GM08714 (cell line): ENCODE measurements at regions not wholly inside any gene's neighbourhood (a gene's known extent, or its start where the extent isn't known, plus 50 kb on each side); places are given as distances from the start of the nearest gene placed in this dataset.

Experiments
- H3K4me3 ChIP-seq: fragments of 200-500 bp; sonication (Bioruptor generic); 2 replicates; pipeline ENCODE4 v1.5.1; 2014; ENCODE audit warnings: mild to moderate bottlenecking, low read length, inconsistent platforms
- ZNF274 ChIP-seq: IDR thresholded peaks from 2 replicates; pipeline ENCODE4 v1.6.1; 2012; ENCODE audit warnings: mild to moderate bottlenecking, low read depth, low read length

DNA sequence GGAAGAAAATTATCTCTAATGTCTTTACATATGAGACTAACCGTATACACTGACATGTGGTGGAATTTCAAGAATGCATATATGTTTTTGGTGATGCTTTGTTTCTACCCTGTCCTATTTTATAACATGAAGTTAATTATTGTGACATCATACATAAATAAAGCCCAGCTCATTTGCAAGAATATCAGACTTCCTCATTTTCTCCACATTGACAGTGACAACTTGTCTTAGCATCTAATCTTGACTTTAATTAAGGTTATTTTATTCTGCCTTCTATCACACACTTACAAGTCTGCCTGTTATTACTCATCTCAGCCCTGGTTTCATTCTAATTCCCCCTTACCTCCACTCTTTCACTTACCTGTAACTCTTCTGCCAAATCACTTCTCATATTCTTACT is 140.6 kb upstream of the STARD13 start:
- no peak overlapping the region for H3K4me3 ChIP-seq
- no peak for TF ChIP-seq ZNF274

GRCh38 chr13:33433316-33433715 is 147.8 kb upstream of the STARD13 start:
- TF ChIP-seq ZNF274, result no peak
- H3K4me3 ChIP-seq, result no peak overlapping the region

DNA sequence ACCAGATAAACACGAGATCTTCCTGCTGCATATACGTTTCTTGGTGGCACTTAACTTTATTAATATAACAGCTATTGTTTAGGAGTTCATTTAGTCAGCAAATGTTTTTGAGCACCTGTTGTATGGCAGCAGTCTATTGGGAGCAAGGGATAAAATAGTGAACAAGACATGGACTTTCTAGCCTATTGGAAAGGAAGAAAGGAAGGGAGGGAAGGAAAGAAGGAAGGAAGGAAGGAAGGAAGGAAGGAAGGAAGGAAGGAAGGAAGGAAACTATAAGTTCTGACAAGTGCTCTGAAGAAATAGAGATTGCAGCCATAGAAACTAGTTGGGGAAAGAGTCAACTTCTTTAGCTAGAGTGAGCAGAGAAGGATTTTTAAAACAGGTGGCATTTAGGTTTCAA is 149.1 kb upstream of the STARD13 start:
- no peak overlapping the region for H3K4me3 ChIP-seq
- no peak for TF ChIP-seq ZNF274

DNA sequence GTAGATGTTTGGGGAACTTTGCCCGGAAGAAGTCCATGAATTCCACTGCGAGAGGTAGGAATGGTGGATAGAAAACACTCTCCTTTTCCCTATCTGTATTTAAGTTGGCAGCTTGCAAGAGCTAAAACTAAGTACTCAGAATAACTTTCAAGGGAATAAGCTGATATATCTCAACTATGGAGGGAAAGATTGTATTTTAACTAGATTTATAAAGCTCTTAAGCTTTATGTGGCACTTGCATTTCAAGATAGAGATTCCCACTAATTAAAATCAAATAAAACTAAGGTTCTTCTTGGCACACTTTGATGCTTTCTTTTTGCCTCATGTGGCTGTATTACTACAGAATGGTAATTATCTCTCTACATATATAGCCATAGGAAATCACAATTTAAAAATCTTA is 149.7 kb upstream of the STARD13 start:
- no peak for TF ChIP-seq ZNF274
- H3K4me3 ChIP-seq, result no peak overlapping the region

- no peak for TF ChIP-seq ZNF274
- no peak overlapping the region for H3K4me3 ChIP-seq
These were observed 153.4 kb upstream of the STARD13 start for GRCh38 chr13:33438918-33439317.

GRCh38 chr13:33441015-33441414 is 155.5 kb upstream of the STARD13 start:
- H3K4me3 ChIP-seq, result no peak overlapping the region
- TF ChIP-seq ZNF274, result no peak

DNA sequence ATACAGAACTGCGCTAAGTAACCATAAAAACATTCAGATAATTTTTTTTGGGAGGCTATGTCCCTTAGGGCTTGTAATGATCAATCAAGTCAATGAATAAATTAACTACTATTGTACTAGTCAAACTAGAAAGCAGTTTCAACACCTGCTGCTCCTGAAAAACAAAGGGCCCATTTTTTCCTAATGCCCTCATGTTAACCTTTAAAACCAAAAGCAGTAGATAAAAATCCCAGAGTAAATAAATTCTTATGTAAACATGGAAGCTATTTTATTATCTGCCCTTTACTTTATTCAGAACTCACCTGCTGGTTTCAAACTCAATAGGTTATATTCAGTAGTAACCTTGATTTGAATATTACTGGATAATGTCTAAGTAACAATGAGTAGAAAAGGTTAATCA is 159.5 kb upstream of the STARD13 start:
- no peak for TF ChIP-seq ZNF274
- no peak overlapping the region for H3K4me3 ChIP-seq

DNA sequence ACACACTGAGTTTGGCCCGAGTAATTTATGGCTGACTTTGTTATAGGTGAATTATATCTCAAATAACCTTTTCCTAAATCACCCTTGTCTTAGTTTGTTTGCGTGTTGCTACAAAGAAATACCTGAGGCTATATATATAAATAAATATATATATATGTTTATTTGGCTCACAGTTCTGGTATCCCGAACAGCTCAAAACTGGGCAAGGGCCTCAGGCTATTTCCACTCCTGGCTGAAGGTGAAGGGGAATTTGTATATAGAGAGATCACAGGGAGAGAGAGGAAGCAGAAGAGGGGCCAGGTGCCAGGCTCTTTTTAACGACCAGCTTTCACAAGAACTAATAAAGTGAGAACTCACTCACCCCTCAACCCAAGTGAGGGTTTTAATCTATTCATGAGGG is 159.9 kb upstream of the STARD13 start:
- H3K4me3 ChIP-seq, result no peak overlapping the region
- TF ChIP-seq ZNF274, result no peak

GRCh38 chr13:33446821-33447725 is 161.5 kb upstream of the STARD13 start:
- TF ChIP-seq ZNF274, result no peak
- H3K4me3 ChIP-seq, result no peak overlapping the region

DNA sequence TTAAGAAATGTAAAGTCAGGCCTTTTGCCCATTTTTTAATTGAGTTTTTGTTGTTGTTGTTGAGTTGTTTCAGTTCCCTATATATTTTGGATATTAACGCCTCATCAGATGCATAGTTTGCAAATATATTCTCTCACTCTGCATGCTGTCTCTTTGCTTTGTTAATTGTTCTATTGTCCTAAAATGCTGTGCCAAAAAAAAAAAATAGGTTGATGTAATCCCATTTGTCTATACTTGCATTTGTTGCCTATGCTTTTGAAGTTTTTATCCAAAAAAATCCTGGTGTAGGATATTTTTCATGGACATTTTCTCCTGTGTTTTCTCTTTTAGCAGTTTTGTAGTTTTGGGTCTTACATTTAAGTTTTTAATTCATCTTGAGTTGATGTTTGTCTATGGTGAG is 163.3 kb upstream of the STARD13 start:
- no peak overlapping the region for H3K4me3 ChIP-seq

GRCh38 chr13:33450956-33451709 is 165.6 kb upstream of the STARD13 start:
- TF ChIP-seq ZNF274, result no peak
- H3K4me3 ChIP-seq, result no peak overlapping the region

More for the DNA sequence above, 163.3 kb upstream of the STARD13 start:
- TF ChIP-seq ZNF274, result no peak

- no peak for TF ChIP-seq ZNF274
- H3K4me3 ChIP-seq, result no peak overlapping the region
These were observed 167.4 kb upstream of the STARD13 start for GRCh38 chr13:33452873-33453517.

- TF ChIP-seq ZNF274, result no peak
- H3K4me3 ChIP-seq, result no peak overlapping the region
These were observed 168.4 kb upstream of the STARD13 start for GRCh38 chr13:33453936-33454335.

DNA sequence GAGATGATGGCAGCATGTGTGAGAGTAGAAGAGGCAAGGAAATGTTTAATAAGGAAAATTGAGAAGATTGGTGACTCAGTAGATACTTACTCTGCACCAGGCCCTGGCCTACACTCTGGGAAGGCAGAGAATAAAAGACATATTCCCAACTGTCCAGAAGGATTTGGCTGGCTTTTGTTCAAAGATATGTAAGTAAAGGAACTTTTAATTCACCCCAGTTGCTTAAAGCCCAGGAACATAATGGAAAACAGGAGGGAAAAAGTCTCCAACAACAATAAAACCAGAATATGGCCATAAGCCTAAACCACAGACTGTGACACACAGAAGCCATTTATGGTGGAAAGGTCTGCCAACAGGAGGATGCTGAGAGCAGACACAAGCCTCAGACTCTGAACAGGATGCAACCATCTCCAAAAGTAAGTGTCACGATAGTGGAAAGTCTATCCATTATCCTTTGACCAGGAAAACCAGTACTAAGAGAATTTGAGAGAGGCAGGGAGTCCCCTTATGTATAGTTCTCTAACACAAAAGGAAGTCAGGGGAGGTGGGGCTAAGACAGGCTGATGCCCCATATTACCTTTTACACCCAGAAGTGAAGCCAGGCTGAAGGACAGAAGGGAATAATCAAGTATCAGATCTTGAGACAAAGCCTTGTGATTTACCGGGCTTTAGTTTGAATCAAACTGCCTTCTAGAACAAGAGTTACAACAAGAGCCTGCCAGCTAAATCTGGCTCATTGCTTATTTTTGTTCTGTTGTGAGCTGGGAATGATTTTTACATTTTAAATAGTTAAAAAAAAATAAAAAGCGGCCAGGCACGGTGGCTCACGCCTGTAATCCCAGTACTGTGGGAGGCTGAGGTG is 169.5 kb upstream of the STARD13 start:
- TF ChIP-seq ZNF274, result no peak
- no peak overlapping the region for H3K4me3 ChIP-seq

- TF ChIP-seq ZNF274, result no peak
- no peak overlapping the region for H3K4me3 ChIP-seq
These were observed 174.1 kb upstream of the STARD13 start for GRCh38 chr13:33459702-33460101.
